A549 (cell line): ENCODE measurements at regions not wholly inside any gene's neighbourhood (a gene's known extent, or its start where the extent isn't known, plus 50 kb on each side); places are given as distances from the start of the nearest gene placed in this dataset.
A peak's percentile ranks its signal among the peaks of the same experiment; 100 is the strongest.

Experiments
- ATAC-seq, 2 experiments: fragments of 200-7000 bp in 1 of 2; fragments of >200 bp in 1 of 2; cut with Nextera tagmentation in 1 of 2; cut with Tn5 transposase in 1 of 2; 3 replicates each; pipeline versions ENCODE4 v1.8.0 to v1.9.1; 2018 to 2020; ENCODE audit warnings: mild to moderate bottlenecking in 1 of 2, moderate library complexity in 1 of 2
- CTCF ChIA-PET: fragments of 300-600 bp; sonication (Branson Sonifier 250); formaldehyde crosslinking; extraction: SDS; loops from one replicate; lab custom pipeline; 2021; ENCODE audit warnings: antibody characterized with exemption, inconsistent platforms; lab: Yijun Ruan, JAX
- POLR2A ChIA-PET: fragments of 350-600 bp; formaldehyde crosslinking; extraction: SDS; loops from one replicate; lab custom pipeline; 2021; ENCODE audit warnings: antibody characterized with exemption, inconsistent platforms; lab: Yijun Ruan, JAX
- DNase-seq, 2 experiments: peaks; one replicate each; pipeline versions ENCODE4 v3.0.0 to v3.0.0-alpha.2; 2011 to 2016; ENCODE audit warnings: low read depth in 1 of 2, low spot score in 1 of 2
- FAIRE-seq: peaks from 2 replicates; lab custom pipeline; 2011; peaks lifted over from hg19 to GRCh38; lab: Jason Lieb, UNC
- H3K27ac ChIP-seq, 2 experiments: fragments of >200 bp; sonication (Bioruptor Twin); formaldehyde crosslinking; 3 replicates each; pipeline ENCODE4 v1.5.1; 2016 to 2017
- H3K4me1 ChIP-seq: fragments of >200 bp; sonication (Bioruptor Twin); formaldehyde crosslinking; 3 replicates; pipeline ENCODE4 v1.6.1; 2016
- H3K4me2 ChIP-seq: fragments of >200 bp; sonication (Bioruptor Twin); formaldehyde crosslinking; 3 replicates; pipeline ENCODE4 v1.6.1; 2016
- H3K4me3 ChIP-seq: fragments of >200 bp; sonication (Bioruptor Twin); formaldehyde crosslinking; 3 replicates; pipeline ENCODE4 v1.5.1; 2016
- H3K9me3 ChIP-seq: fragments of >200 bp; sonication (Bioruptor Twin); formaldehyde crosslinking; 3 replicates; pipeline ENCODE4 v1.6.1; 2016
- BHLHE40 ChIP-seq: IDR thresholded peaks from 2 replicates; pipeline ENCODE4 v1.6.1; 2012; ENCODE audit warnings: low read depth, low read length, inconsistent platforms
- E2F6 ChIP-seq: IDR thresholded peaks from 2 replicates; pipeline ENCODE4 v1.6.1; 2012; ENCODE audit warnings: low read depth, borderline replicate concordance
- EHF ChIP-seq: fragments of 250-450 bp; sonication (Bioruptor Pico); IDR thresholded peaks from 2 replicates; pipeline ENCODE4 v1.5.0; 2020; ENCODE audit warnings: mild to moderate bottlenecking
- ELK1 ChIP-seq: fragments of 150-350 bp; IDR thresholded peaks from 2 replicates; pipeline ENCODE4 v1.6.1; 2014; ENCODE audit warnings: low read depth, mild to moderate bottlenecking, low read length
- EP300 ChIP-seq, 2 experiments: fragments of >200 bp; sonication (Bioruptor Twin); formaldehyde crosslinking; IDR thresholded peaks; 2 replicates in 1 of 2; 3 replicates in 1 of 2; pipeline ENCODE4 v1.6.1; 2016 to 2017
- FOXS1 ChIP-seq: fragments of 250-450 bp; sonication (Bioruptor Pico); IDR thresholded peaks from 2 replicates; pipeline ENCODE4 v1.5.0; 2020; ENCODE audit warnings: mild to moderate bottlenecking, moderate library complexity
- GATA3 ChIP-seq: IDR thresholded peaks from 2 replicates; pipeline ENCODE4 v1.6.1; 2012; ENCODE audit warnings: borderline replicate concordance
- HES2 ChIP-seq: fragments of >200 bp; sonication (Bioruptor Twin); formaldehyde crosslinking; IDR thresholded peaks from 2 replicates; pipeline ENCODE4 v1.6.1; 2016
- HEYL ChIP-seq: fragments of 250-450 bp; sonication (Bioruptor Pico); IDR thresholded peaks from 2 replicates; pipeline ENCODE4 v1.8.0; 2021; ENCODE audit warnings: mild to moderate bottlenecking, moderate library complexity
- HMGXB4 ChIP-seq: fragments of 250-450 bp; sonication (Bioruptor Pico); IDR thresholded peaks from 2 replicates; pipeline ENCODE4 v1.5.0; 2021; ENCODE audit warnings: mild to moderate bottlenecking, moderate library complexity, borderline replicate concordance
- HOXB13 ChIP-seq: fragments of 250-450 bp; sonication (Bioruptor Pico); IDR thresholded peaks from 2 replicates; pipeline ENCODE4 v1.5.0; 2020; ENCODE audit warnings: low read depth, mild to moderate bottlenecking, moderate library complexity
- JUN ChIP-seq, 2 experiments: fragments of >200 bp; sonication (Bioruptor Twin); formaldehyde crosslinking; IDR thresholded peaks; 2 replicates in 1 of 2; 3 replicates in 1 of 2; pipeline ENCODE4 v1.6.1; 2016 to 2017
- JUNB ChIP-seq: fragments of >200 bp; sonication (Bioruptor Twin); formaldehyde crosslinking; IDR thresholded peaks from 2 replicates; pipeline ENCODE4 v1.6.1; 2016
- KDM1A ChIP-seq: fragments of 200-600 bp; sonication (generic); IDR thresholded peaks from 2 replicates; pipeline ENCODE4 v1.6.1; 2016; ENCODE audit warnings: low read depth, mild to moderate bottlenecking
- KDM5A ChIP-seq: fragments of 200-600 bp; sonication (generic); IDR thresholded peaks from 2 replicates; pipeline ENCODE4 v1.6.1; 2016; ENCODE audit warnings: antibody characterized with exemption, mild to moderate bottlenecking
- MAFK ChIP-seq: fragments of 450-650 bp; IDR thresholded peaks from 2 replicates; pipeline ENCODE4 v1.6.1; 2014; ENCODE audit not compliant: partially characterized antibody
- MAX ChIP-seq: IDR thresholded peaks from 2 replicates; pipeline ENCODE4 v1.6.1; 2012
- NFE2L2 ChIP-seq: fragments of 150-350 bp; conservative IDR thresholded peaks from 2 replicates; pipeline ENCODE4 v1.6.1; 2014; ENCODE audit warnings: low read length
- NPAS2 ChIP-seq: fragments of 250-450 bp; sonication (Bioruptor Pico); IDR thresholded peaks from 2 replicates; pipeline ENCODE4 v1.8.0; 2022; ENCODE audit warnings: mild to moderate bottlenecking, moderate library complexity, borderline replicate concordance
- NR3C1 ChIP-seq: fragments of >200 bp; sonication (Bioruptor Twin); formaldehyde crosslinking; IDR thresholded peaks from 3 replicates; pipeline ENCODE4 v1.6.1; 2017
- RFX5 ChIP-seq: fragments of 450-650 bp; IDR thresholded peaks from 2 replicates; pipeline ENCODE4 v1.7.1; 2014; ENCODE audit warnings: antibody characterized with exemption, mild to moderate bottlenecking, moderate library complexity
- SMC3 ChIP-seq: fragments of >200 bp; sonication (Bioruptor Twin); formaldehyde crosslinking; IDR thresholded peaks from 3 replicates; pipeline ENCODE4 v1.6.1; 2018; ENCODE audit warnings: inconsistent platforms
- SREBF2 ChIP-seq: fragments of 450-650 bp; IDR thresholded peaks from 2 replicates; pipeline ENCODE4 v1.6.1; 2014; ENCODE audit warnings: mild to moderate bottlenecking, moderate library complexity
- ZFP36 ChIP-seq: fragments of 450-650 bp; IDR thresholded peaks from 2 replicates; pipeline ENCODE4 v1.6.1; 2014; ENCODE audit warnings: borderline replicate concordance; ENCODE audit not compliant: partially characterized antibody
- ZSCAN20 ChIP-seq: fragments of 250-450 bp; sonication (Bioruptor Pico); IDR thresholded peaks from 2 replicates; pipeline ENCODE4 v1.8.0; 2022; ENCODE audit warnings: mild to moderate bottlenecking, moderate library complexity
- WGBS: methylation state at CpG from one replicate; pipeline ENCODE4 v1.1.6; 2017; ENCODE audit errors: missing lambda C conversion rate; 5-methylcytosine and 5-hydroxymethylcytosine counted together

GRCh38 chr2:6342273-6342920, 523.3 kb downstream of the CMPK2 start:
- Histone ChIP-seq H3K4me1 (no peaks in the 10 kb centered on the region), H3K27ac (no peak overlapping the region), H3K4me2 (no peak overlapping the region), H3K9me3 (no peaks in the 10 kb centered on the region), H3K4me3 (no peak overlapping the region)
- ChIA-PET POLR2A (no interaction called here), CTCF (interaction anchor here (1.1 kb wide), 1 partner anchor 17 kb away, joined by 3 read pairs; no protein-coding TSS in a partner anchor)
- FAIRE-seq = no peak
- WGBS = 5% methylated on average over 4 of the region's 4 CpGs
- no peak for ATAC-seq
- DNase-seq = no peak
- TF ChIP-seq EP300 (IDR thresholded peaks at IDR 0.05) (no peak), MAFK (peak; percentile 97)

- Histone ChIP-seq H3K9me3 (no peaks in the 10 kb centered on the region), H3K4me1 (no peaks in the 10 kb centered on the region), H3K27ac (no peak overlapping the region), H3K4me3 (no peak overlapping the region), H3K4me2 (no peak overlapping the region)
- ChIA-PET CTCF (interaction anchor here (1.1 kb wide), 1 partner anchor 16 kb away, joined by 3 read pairs; no protein-coding TSS in a partner anchor), POLR2A (no interaction called here)
- DNase-seq = no peak
- TF ChIP-seq HMGXB4 (CRISPR knock-in tag) (no peak), ZFP36 (no peak), RFX5 (no peak), JUN (IDR thresholded peaks at IDR 0.05) (no peak), E2F6 (no peak), HOXB13 (CRISPR knock-in tag) (no peak), EHF (CRISPR knock-in tag) (no peak), SMC3 (no peak), NFE2L2 (no peak)
- no peak for ATAC-seq
- 13% methylated on average over 5 of the region's 5 CpGs for WGBS
- FAIRE-seq = no peak
These were observed 522.6 kb downstream of the CMPK2 start for GRCh38 chr2:6343076-6343475.

GRCh38 chr2:6352247-6352646, 513.5 kb downstream of the CMPK2 start:
- FAIRE-seq = no peak
- Histone ChIP-seq H3K9me3 (peaks cover 2% of the 10 kb centered on the region; the same call in 2 of the 3 replicates), H3K27ac (no peak overlapping the region), H3K4me3 (no peak overlapping the region), H3K4me1 (no peaks in the 10 kb centered on the region), H3K4me2 (no peak overlapping the region)
- no peak for TF ChIP-seq KDM1A
- no peak for TF ChIP-seq GATA3
- no peak for TF ChIP-seq EHF (CRISPR knock-in tag)
- no peak for TF ChIP-seq NR3C1
- TF ChIP-seq ZFP36 = no peak
- no peak for TF ChIP-seq HEYL
- TF ChIP-seq NPAS2 (CRISPR knock-in tag) = no peak
- no peak for TF ChIP-seq RFX5
- TF ChIP-seq ZSCAN20 (CRISPR knock-in tag) = no peak
- no peak for TF ChIP-seq HES2
- no peak for TF ChIP-seq SREBF2
- no peak for TF ChIP-seq KDM5A
- no peak for TF ChIP-seq E2F6
- no peak for TF ChIP-seq FOXS1 (CRISPR knock-in tag)
- TF ChIP-seq ELK1 = no peak
- no peak for TF ChIP-seq MAX
- TF ChIP-seq BHLHE40 = no peak
- TF ChIP-seq JUNB = no peak
- CTCF ChIA-PET = interaction anchor here (1.2 kb wide), 2 partner anchors 9 to 445 kb away, joined by 3 to 4 read pairs; no protein-coding TSS in a partner anchor
- 2% methylated on average over 5 of the region's 5 CpGs for WGBS
- no peak for DNase-seq
- POLR2A ChIA-PET = no interaction called here
- no peak for ATAC-seq
